BJ (cell line): ENCODE measurements at regions not wholly inside any gene's neighbourhood (a gene's known extent, or its start where the extent isn't known, plus 50 kb on each side); places are given as distances from the start of the nearest gene placed in this dataset.

Source experiments
- CTCF ChIA-PET: fragments of 350-600 bp; formaldehyde crosslinking; extraction: SDS; loops from one replicate; lab custom pipeline; 2021; ENCODE audit warnings: antibody characterized with exemption, inconsistent platforms; lab: Yijun Ruan, JAX
- POLR2A ChIA-PET: fragments of 300-600 bp; sonication (Branson Sonifier 250); formaldehyde crosslinking; extraction: SDS; loops from one replicate; lab custom pipeline; 2021; ENCODE audit warnings: antibody characterized with exemption; lab: Charles Lee
- DNase-seq: peaks from one replicate; pipeline ENCODE4 v3.0.0-alpha.2; 2011; ENCODE audit warnings: low read depth
- H3K27me3 ChIP-seq: 2 replicates; pipeline ENCODE4 v1.6.0; 2011; ENCODE audit warnings: low read length; ENCODE audit not compliant: control insufficient read depth, insufficient read depth
- H3K36me3 ChIP-seq: 2 replicates; pipeline ENCODE4 v1.5.1; 2011; ENCODE audit warnings: low read length; ENCODE audit not compliant: control insufficient read depth, insufficient read depth
- H3K4me3 ChIP-seq: 2 replicates; pipeline ENCODE4 v1.5.1; 2011; ENCODE audit warnings: low read depth, mild to moderate bottlenecking, control low read depth, low read length
- TF ChIP-seq, protein P1 (sequence below): IDR thresholded peaks from 2 replicates; pipeline ENCODE4 v1.5.1; 2011; ENCODE audit warnings: low read depth, mild to moderate bottlenecking, control low read depth, inconsistent platforms, low read length, moderate library complexity; ENCODE audit not compliant: insufficient read depth

DNA sequence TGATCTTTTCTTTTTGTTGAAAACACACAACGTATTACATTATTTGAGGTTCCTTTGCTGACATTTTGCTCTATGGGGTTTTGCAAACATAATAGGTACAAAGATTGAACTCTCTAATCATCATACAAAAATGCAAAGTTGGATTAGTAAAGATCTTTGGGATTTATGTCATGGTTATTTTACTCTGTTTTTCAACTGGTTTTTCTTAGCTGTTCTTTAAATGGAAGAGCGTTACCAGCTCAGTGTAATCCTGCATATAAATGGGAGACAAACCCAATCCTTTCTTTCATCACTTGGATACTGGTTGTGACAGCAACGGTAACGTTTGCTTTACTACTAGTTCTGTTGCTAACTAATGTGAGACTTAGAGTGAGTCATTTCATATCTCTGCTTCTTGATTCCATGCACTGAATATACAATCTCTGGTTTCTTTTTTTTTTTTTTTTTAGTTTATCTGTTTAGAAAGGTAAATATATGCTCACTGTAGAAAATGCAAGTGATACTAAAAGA is 104.9 kb upstream of the NOVA1 start:
- TF ChIP-seq, protein P1, sequence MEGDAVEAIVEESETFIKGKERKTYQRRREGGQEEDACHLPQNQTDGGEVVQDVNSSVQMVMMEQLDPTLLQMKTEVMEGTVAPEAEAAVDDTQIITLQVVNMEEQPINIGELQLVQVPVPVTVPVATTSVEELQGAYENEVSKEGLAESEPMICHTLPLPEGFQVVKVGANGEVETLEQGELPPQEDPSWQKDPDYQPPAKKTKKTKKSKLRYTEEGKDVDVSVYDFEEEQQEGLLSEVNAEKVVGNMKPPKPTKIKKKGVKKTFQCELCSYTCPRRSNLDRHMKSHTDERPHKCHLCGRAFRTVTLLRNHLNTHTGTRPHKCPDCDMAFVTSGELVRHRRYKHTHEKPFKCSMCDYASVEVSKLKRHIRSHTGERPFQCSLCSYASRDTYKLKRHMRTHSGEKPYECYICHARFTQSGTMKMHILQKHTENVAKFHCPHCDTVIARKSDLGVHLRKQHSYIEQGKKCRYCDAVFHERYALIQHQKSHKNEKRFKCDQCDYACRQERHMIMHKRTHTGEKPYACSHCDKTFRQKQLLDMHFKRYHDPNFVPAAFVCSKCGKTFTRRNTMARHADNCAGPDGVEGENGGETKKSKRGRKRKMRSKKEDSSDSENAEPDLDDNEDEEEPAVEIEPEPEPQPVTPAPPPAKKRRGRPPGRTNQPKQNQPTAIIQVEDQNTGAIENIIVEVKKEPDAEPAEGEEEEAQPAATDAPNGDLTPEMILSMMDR, result no peak
- no peak for DNase-seq
- H3K27me3 ChIP-seq, result no peaks in the 10 kb centered on the region
- no peaks in the 10 kb centered on the region for H3K36me3 ChIP-seq
- CTCF ChIA-PET, result no interaction called here
- POLR2A ChIA-PET, result no interaction called here
- no peak overlapping the region for H3K4me3 ChIP-seq

DNA sequence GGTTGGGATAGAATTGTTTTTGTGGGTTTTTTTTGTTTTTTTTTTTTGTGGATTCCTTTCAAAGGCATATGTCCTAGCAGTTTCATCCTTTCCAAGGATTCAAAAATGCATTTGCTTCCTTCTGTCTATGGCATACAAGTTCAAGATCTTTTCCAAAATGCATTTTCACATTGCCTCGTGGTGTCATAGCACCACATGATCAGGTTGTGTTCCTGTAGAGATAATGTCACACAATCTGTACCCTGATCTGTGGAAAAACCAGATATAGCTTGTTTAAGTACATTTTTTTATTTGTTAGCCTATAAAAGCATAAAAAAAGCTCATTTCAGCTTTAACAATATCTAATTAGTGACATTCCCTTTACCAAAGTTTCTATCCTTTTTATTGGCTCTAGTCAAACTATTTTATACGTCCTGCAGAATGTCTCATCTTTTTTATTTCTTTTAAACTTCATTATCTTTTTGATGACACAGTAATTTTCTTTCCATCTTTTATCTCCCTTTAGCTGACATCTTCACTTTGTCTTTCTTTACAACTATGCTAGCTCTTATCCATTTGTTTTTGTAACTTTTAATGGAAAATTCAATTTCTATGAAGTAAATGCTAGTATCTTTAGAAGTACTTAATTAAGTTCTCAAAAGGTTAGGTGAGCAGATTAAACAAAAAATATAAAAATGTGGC is 106.0 kb upstream of the NOVA1 start:
- H3K4me3 ChIP-seq, result no peak overlapping the region
- H3K27me3 ChIP-seq, result no peaks in the 10 kb centered on the region
- CTCF ChIA-PET, result no interaction called here
- no peaks in the 10 kb centered on the region for H3K36me3 ChIP-seq
- POLR2A ChIA-PET, result no interaction called here
- DNase-seq, result no peak
- TF ChIP-seq, protein P1, result no peak

DNA sequence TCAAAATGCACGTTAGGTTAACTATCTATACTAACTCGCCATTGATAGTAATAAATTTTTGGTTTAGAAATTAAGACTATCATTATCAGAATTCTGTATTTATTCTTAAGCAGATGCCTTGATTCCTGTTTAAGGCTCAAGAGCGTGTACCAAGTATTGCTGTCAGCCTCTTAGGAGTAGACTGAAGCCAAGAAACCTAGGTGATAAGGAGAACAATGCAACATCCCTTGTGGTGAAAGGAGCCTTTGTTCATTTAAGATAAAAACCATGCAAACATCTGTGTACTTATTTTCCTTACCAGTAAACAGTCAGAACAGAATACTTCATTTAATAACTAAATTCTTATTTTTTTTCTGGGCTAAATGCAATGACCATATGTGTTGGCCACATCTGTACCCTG is 109.4 kb upstream of the NOVA1 start:
- Histone ChIP-seq H3K4me3 (no peak overlapping the region), H3K36me3 (no peaks in the 10 kb centered on the region), H3K27me3 (no peaks in the 10 kb centered on the region)
- TF ChIP-seq, protein P1, result no peak
- ChIA-PET CTCF (no interaction called here), POLR2A (no interaction called here)
- DNase-seq, result no peak

DNA sequence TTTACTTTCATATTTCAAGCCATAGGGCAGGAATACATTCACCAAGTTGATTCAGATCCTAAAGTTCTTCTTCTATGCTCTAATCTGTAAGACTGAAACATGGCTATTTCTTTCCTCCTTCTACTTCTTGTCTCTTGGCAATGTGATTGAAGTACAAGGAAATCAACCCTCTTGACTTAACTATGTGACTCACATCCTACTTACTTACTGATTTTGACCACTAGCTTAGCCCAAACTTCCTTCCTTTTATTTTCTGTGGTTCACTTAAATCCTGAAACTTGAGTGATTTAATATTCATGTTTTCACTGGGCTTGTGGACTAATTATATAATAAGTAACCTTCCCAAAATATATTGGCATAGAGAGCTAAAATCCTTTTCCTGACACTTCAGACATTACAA is 111.2 kb upstream of the NOVA1 start:
- DNase-seq, result no peak
- H3K4me3 ChIP-seq, result no peak overlapping the region
- ChIA-PET POLR2A (no interaction called here), CTCF (no interaction called here)
- no peaks in the 10 kb centered on the region for H3K36me3 ChIP-seq
- no peaks in the 10 kb centered on the region for H3K27me3 ChIP-seq
- TF ChIP-seq, protein P1, result no peak

GRCh38 chr14:26719514-26719913 is 121.7 kb upstream of the NOVA1 start:
- no peaks in the 10 kb centered on the region for H3K36me3 ChIP-seq
- CTCF ChIA-PET, result no interaction called here
- no peak overlapping the region for H3K4me3 ChIP-seq
- no peaks in the 10 kb centered on the region for H3K27me3 ChIP-seq
- DNase-seq, result no peak
- TF ChIP-seq, protein P1, result no peak
- POLR2A ChIA-PET, result no interaction called here
